Tibial nerve (tissue), 4 donors: ENCODE measurements at regions not wholly inside any gene's neighbourhood (a gene's known extent, or its start where the extent isn't known, plus 50 kb on each side); places are given as distances from the start of the nearest gene placed in this dataset.

Experiments
- EP300 ChIP-seq, 2 donors: sonication (generic); formaldehyde crosslinking; IDR thresholded peaks; one replicate each; pipeline ENCODE4 v1.6.1; 2017; ENCODE audit warnings: antibody characterized with exemption in 2 of 2, mild to moderate bottlenecking in 1 of 2
- POLR2A ChIP-seq, 2 donors: fragments of 450-650 bp; IDR thresholded peaks; one replicate each; pipeline ENCODE4 v1.6.1; 2017; ENCODE audit warnings: antibody characterized with exemption in 2 of 2, mild to moderate bottlenecking in 2 of 2, moderate library complexity in 2 of 2
- TF ChIP-seq, protein P1 (sequence below), 5 experiments: fragments of 200-600 bp in 3 of 5; fragments of 450-650 bp in 2 of 5; sonication (generic) in 3 of 5; IDR thresholded peaks; one replicate each; pipeline ENCODE4 v1.5.1; 2016 to 2019; ENCODE audit warnings: antibody characterized with exemption in 5 of 5, mild to moderate bottlenecking in 3 of 5, moderate library complexity in 2 of 5

DNA sequence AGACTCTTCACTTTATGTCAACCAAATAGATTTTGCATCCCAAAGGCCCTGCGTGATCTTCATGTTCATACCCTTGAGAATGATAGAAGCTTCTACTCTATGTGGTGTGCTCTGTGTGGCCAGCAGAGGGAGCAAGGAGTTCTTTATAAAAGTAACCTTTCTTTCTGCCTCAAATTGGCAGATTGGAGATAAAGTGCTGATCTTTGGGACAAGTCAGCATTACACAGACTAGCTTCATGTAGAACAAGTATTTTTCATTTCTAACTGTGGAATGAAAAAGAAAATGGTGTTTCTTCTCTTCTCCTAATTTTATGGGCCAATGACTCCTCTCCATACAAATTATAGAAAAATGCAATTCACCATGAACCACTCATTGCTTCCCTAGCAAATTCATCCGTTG, 1214.1 kb downstream of the SORCS1 start:
- TF ChIP-seq, protein P1, sequence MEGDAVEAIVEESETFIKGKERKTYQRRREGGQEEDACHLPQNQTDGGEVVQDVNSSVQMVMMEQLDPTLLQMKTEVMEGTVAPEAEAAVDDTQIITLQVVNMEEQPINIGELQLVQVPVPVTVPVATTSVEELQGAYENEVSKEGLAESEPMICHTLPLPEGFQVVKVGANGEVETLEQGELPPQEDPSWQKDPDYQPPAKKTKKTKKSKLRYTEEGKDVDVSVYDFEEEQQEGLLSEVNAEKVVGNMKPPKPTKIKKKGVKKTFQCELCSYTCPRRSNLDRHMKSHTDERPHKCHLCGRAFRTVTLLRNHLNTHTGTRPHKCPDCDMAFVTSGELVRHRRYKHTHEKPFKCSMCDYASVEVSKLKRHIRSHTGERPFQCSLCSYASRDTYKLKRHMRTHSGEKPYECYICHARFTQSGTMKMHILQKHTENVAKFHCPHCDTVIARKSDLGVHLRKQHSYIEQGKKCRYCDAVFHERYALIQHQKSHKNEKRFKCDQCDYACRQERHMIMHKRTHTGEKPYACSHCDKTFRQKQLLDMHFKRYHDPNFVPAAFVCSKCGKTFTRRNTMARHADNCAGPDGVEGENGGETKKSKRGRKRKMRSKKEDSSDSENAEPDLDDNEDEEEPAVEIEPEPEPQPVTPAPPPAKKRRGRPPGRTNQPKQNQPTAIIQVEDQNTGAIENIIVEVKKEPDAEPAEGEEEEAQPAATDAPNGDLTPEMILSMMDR (IDR thresholded peaks at IDR 0.05) = peak; percentile 51 to 81 (median 76)
- no peak for TF ChIP-seq POLR2A (IDR thresholded peaks at IDR 0.05)
- TF ChIP-seq EP300 (IDR thresholded peaks at IDR 0.05) = no peak
